Middle frontal gyrus (tissue), 1 donor: ENCODE measurements at regions not wholly inside any gene's neighbourhood (a gene's known extent, or its start where the extent isn't known, plus 50 kb on each side); places are given as distances from the start of the nearest gene placed in this dataset.
"Not testable (repeated sequence)": the region's sequence is repeated elsewhere in the genome, so short reads cannot be mapped to it uniquely, and the experiment has no call there.

Experiments used
- DNase-seq: peaks from one replicate; pipeline ENCODE4 v3.0.0-alpha.2; 2015; ENCODE audit warnings: low spot score; ENCODE audit errors: extremely low spot score

- no peak for DNase-seq
These were observed 855.6 kb downstream of the SLC16A7 start for GRCh38 chr12:60451457-60451856.

- DNase-seq: no peak
These were observed 869.2 kb downstream of the SLC16A7 start for GRCh38 chr12:60465060-60465459.

- DNase-seq: no peak
These were observed 872.7 kb downstream of the SLC16A7 start for GRCh38 chr12:60468546-60468945.

GRCh38 chr12:60475825-60476224 lies 880.0 kb downstream of the SLC16A7 start:
- DNase-seq: no peak

GRCh38 chr12:60487284-60487683 lies 891.5 kb downstream of the SLC16A7 start:
- DNase-seq: no peak

- no peak for DNase-seq
These were observed 893.2 kb downstream of the SLC16A7 start for GRCh38 chr12:60489071-60489470.

- no peak for DNase-seq
These were observed 898.4 kb downstream of the SLC16A7 start for GRCh38 chr12:60494244-60494643.

- DNase-seq: no peak
These were observed 902.8 kb downstream of the SLC16A7 start for GRCh38 chr12:60498656-60499055.

GRCh38 chr12:60501124-60501729 lies 905.4 kb downstream of the SLC16A7 start:
- no peak for DNase-seq

GRCh38 chr12:60522684-60523400 lies 927.0 kb downstream of the SLC16A7 start:
- peak; percentile 69 for DNase-seq

GRCh38 chr12:60529261-60529660 lies 933.4 kb downstream of the SLC16A7 start:
- no peak for DNase-seq

GRCh38 chr12:60529723-60530122 lies 933.9 kb downstream of the SLC16A7 start:
- no peak for DNase-seq

GRCh38 chr12:60535363-60535762 lies 939.5 kb downstream of the SLC16A7 start:
- DNase-seq: no peak

- DNase-seq: no peak
These were observed 943.8 kb downstream of the SLC16A7 start for GRCh38 chr12:60539592-60539991.

- no peak for DNase-seq
These were observed 973.1 kb downstream of the SLC16A7 start for GRCh38 chr12:60568914-60569313.

- DNase-seq: no peak
These were observed 981.8 kb downstream of the SLC16A7 start for GRCh38 chr12:60577607-60578006.

- DNase-seq: not testable (repeated sequence)
These were observed 991.8 kb downstream of the SLC16A7 start for GRCh38 chr12:60587664-60588063.

GRCh38 chr12:60594035-60594711 lies 998.3 kb downstream of the SLC16A7 start:
- no peak for DNase-seq

- no peak for DNase-seq
These were observed 1006.8 kb downstream of the SLC16A7 start for GRCh38 chr12:60602601-60603000.

GRCh38 chr12:60603475-60603874 lies 1007.6 kb downstream of the SLC16A7 start:
- not testable (repeated sequence) for DNase-seq

GRCh38 chr12:60616400-60616799 lies 1020.6 kb downstream of the SLC16A7 start:
- no peak for DNase-seq

GRCh38 chr12:60630796-60631195 lies 1035.0 kb downstream of the SLC16A7 start:
- no peak for DNase-seq

GRCh38 chr12:60644076-60644475 lies 1048.2 kb downstream of the SLC16A7 start:
- no peak for DNase-seq
